GM19463 (cell line): ENCODE measurements at regions not wholly inside any gene's neighbourhood (a gene's known extent, or its start where the extent isn't known, plus 50 kb on each side); places are given as distances from the start of the nearest gene placed in this dataset.
"Not testable (repeated sequence)": the region's sequence is repeated elsewhere in the genome, so short reads cannot be mapped to it uniquely, and the experiment has no call there.

Source experiments
- ATAC-seq: cut with Tn5 transposase; IDR thresholded peaks from one replicate; pipeline ENCODE4 v1.9.1; 2021; ENCODE audit warnings: mild to moderate bottlenecking, moderate library complexity; ENCODE audit not compliant: unreplicated experiment

GRCh38 chr2:58319481-58319880 lies 78.4 kb upstream of the FANCL start:
- ATAC-seq, result no peak

GRCh38 chr2:58318949-58319348 lies 77.8 kb upstream of the FANCL start:
- ATAC-seq, result not testable (repeated sequence)

- ATAC-seq, result no peak
Measured at GRCh38 chr2:58313926-58314325, 72.8 kb upstream of the FANCL start.

GRCh38 chr2:58308435-58308834 lies 67.3 kb upstream of the FANCL start:
- ATAC-seq, result no peak

- ATAC-seq, result no peak
Measured at GRCh38 chr2:58304843-58305242, 63.7 kb upstream of the FANCL start.

GRCh38 chr2:58299123-58299522 lies 58.0 kb upstream of the FANCL start:
- ATAC-seq, result no peak

GRCh38 chr2:58293056-58293455 lies 51.9 kb upstream of the FANCL start:
- ATAC-seq, result no peak

- no peak for ATAC-seq
Measured at GRCh38 chr2:58291726-58292438, 50.8 kb upstream of the FANCL start.
